ENCODE measurements at regions not wholly inside any gene's neighbourhood (a gene's known extent, or its start where the extent isn't known, plus 50 kb on each side); places are given as distances from the start of the nearest gene placed in this dataset.
"Not testable (repeated sequence)": the region's sequence is repeated elsewhere in the genome, so short reads cannot be mapped to it uniquely, and the experiment has no call there.

- DNase-seq, result no peak
Observed at GRCh38 chr18:34482204-34482603, 227.9 kb upstream of the DTNA start.

GRCh38 chr18:34483198-34483597 lies 226.9 kb upstream of the DTNA start:
- no peak for DNase-seq

- no peak for DNase-seq
Observed at GRCh38 chr18:34491719-34492118, 218.4 kb upstream of the DTNA start.

- no peak for DNase-seq
Observed at GRCh38 chr18:34492652-34493051, 217.4 kb upstream of the DTNA start.

- DNase-seq, result peak; percentile 81
Observed at GRCh38 chr18:34493099-34493544, 217.0 kb upstream of the DTNA start.

GRCh38 chr18:34493566-34494358 lies 216.3 kb upstream of the DTNA start:
- DNase-seq, result peak; percentile 49

GRCh38 chr18:34494359-34494696 lies 215.8 kb upstream of the DTNA start:
- no peak for DNase-seq

GRCh38 chr18:34495506-34495905 lies 214.6 kb upstream of the DTNA start:
- DNase-seq, result no peak

- no peak for DNase-seq
Observed at GRCh38 chr18:34501553-34501952, 208.5 kb upstream of the DTNA start.

- no peak for DNase-seq
Observed at GRCh38 chr18:34506198-34506597, 203.9 kb upstream of the DTNA start.

GRCh38 chr18:34509163-34509562 lies 200.9 kb upstream of the DTNA start:
- no peak for DNase-seq

GRCh38 chr18:34509879-34510586 lies 200.1 kb upstream of the DTNA start:
- DNase-seq, result no peak

GRCh38 chr18:34510926-34511325 lies 199.2 kb upstream of the DTNA start:
- no peak for DNase-seq

- no peak for DNase-seq
Observed at GRCh38 chr18:34511435-34511834, 198.7 kb upstream of the DTNA start.

GRCh38 chr18:34511879-34512278 lies 198.2 kb upstream of the DTNA start:
- no peak for DNase-seq

GRCh38 chr18:34514238-34514637 lies 195.9 kb upstream of the DTNA start:
- DNase-seq, result no peak

- no peak for DNase-seq
Observed at GRCh38 chr18:34514957-34515356, 195.1 kb upstream of the DTNA start.

GRCh38 chr18:34516355-34516754 lies 193.7 kb upstream of the DTNA start:
- not testable (repeated sequence) for DNase-seq

- DNase-seq, result not testable (repeated sequence)
Observed at GRCh38 chr18:34516996-34517395, 193.1 kb upstream of the DTNA start.

GRCh38 chr18:34521040-34521439 lies 189.1 kb upstream of the DTNA start:
- DNase-seq, result no peak

- no peak for DNase-seq
Observed at GRCh38 chr18:34522603-34523002, 187.5 kb upstream of the DTNA start.

GRCh38 chr18:34525244-34525643 lies 184.9 kb upstream of the DTNA start:
- no peak for DNase-seq

GRCh38 chr18:34528177-34528576 lies 181.9 kb upstream of the DTNA start:
- no peak for DNase-seq

Data from NCI-H1105 (cell line).